Adipose tissue (tissue), 3 donors: ENCODE measurements at regions not wholly inside any gene's neighbourhood (a gene's known extent, or its start where the extent isn't known, plus 50 kb on each side); places are given as distances from the start of the nearest gene placed in this dataset.

Experiments
- H3K27ac ChIP-seq: one replicate; pipeline ENCODE4 v1.5.1; 2013; ENCODE audit warnings: low read depth, low read length
- WGBS, 3 donors: extraction: QIAGEN DNeasy Blood & Tissue Kit; methylation state at CpG; one replicate each; pipeline ENCODE4 v1.1.7; 2013; 5-methylcytosine and 5-hydroxymethylcytosine counted together
- donor health status: healthy with polysubstance abuse.
- donor health status: Bipolar disorder and iron deficiency.
- donor health status: healthy.

DNA sequence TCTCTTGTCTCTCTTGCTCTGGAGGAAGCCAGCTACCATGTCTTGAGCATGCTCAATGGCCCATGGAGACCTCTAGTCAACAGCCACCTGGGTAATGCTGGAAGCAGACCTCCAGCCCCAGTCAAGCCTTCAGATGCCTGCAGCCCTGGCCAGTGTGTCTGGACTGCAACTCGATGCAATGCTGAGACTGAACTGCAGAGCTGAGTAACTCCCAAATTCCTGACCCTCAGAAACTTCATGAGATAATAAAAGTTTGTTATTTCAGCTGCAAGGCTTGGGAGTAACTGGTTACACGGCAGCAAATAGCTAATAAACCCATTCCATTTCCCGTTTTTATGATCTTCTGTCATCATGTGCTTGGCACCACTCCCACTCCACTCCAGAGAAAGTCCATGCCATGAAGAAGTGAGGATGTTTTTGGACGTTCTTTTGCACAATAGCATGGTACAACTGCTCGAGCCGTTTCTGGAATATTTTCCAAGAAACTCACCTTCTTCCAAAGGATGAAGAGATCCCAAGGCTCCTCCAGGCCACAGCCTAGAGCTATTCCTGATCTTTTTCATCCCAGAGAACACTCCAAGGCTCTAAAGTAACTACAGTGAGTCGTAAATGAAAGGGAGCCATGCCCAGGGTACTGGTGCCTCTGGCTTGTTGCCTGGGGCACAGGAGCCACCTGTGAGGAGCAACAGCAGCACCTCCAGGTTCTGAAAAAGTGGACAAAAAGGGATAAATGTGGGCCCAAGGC, 72.0 kb upstream of the KLF13 start:
- H3K27ac ChIP-seq = no peak overlapping the region
- 45 to 73% (median 56%) methylated on average over 7 of the region's 7 CpGs for WGBS, 3 donors

DNA sequence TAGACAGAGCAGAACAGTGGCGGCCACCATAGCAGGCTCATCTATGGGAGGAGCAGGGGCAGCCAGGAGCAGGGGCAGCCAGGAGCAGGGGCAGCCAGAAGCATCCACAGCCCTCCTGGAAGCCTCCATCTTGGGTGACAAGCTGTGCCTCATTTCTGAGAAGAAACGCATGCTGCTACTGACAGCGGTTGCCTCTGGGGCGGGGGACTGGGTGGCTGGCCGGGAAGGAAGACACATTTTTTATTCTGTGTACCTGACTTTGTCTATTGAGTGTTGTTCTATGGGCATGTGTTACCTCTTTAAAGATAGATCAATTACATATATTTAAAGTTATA, 71.5 kb upstream of the KLF13 start:
- WGBS, 3 donors = 91 to 98% (median 92%) methylated on average over 5 of the region's 5 CpGs
- no peak overlapping the region for H3K27ac ChIP-seq

DNA sequence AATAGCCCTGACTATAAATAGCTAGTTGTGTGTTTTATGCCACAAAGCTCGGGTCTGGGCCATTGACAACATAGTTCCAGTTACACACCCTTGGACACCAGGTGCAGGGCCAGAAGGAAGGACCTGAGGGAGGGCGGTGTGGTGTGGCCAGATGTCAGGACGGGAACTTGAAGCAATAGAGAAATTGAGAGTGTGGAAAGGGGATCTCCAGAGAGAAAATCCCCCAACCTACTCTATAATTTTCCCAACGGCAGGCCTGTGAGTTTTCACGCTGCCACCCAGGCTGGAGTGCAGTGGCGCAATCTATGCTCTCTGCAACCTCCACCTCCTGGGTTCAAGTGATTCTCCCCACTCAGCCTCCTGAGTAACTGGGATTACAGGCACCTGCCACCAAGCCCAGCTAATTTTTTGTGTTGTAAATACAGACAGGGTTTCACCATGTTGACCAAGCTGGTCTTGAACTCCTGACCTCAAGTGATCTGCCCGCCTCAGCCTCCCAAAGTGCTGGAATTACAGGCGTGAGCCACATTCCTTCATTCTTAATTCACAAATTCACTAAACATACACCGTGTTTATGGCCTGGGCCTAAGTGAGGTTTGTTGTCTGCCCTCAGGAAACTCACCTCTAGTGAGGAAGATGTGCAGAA, 70.8 kb upstream of the KLF13 start:
- WGBS, 3 donors = 70 to 81% (median 71%) methylated on average over 9 of the region's 9 CpGs
- no peak overlapping the region for H3K27ac ChIP-seq

DNA sequence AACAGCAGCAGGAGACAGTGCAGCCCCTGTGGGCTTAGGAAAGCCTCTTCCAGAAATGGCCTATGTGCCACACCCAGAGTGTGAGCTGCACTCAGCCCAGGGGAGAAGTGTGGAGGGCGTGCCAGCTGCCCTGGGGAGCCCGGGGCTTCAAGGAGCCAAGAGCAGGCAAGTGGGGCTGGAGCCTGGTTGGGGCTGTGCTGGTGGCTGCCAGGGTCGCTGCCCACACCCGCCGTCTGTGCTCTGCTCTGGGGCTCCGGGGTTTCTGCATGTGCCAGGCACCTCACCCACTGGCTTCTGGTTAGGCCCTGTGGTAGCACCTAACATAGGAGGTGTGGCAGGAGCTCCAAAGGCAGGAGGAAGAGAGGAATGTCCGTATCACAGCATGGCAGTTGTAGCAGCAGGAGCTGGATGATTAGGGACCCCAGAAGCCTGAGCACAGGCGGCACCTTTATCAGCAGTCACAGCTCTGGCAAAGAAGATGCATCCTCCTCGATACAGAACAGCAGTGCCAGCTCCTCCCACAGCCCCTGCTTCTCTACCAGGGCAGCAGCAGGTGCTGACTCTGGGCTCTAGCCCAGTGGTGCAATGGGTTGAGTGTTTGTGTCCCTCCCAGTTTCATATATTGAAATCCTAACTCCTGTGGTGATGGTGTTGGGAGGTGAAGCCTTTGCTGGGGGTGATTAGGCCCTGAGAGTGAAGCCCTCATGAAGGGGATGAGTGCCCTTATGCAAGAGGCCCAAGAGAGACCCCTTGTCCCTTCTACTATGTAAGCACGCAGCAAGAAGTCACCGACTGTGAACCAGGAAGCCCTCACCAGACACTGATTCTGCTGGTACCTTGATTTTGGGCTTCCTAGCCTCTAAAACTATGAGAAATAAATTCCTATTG, 70.0 kb upstream of the KLF13 start:
- 78 to 88% (median 80%) methylated on average over 11 of the region's 11 CpGs for WGBS, 3 donors
- no peak overlapping the region for H3K27ac ChIP-seq

DNA sequence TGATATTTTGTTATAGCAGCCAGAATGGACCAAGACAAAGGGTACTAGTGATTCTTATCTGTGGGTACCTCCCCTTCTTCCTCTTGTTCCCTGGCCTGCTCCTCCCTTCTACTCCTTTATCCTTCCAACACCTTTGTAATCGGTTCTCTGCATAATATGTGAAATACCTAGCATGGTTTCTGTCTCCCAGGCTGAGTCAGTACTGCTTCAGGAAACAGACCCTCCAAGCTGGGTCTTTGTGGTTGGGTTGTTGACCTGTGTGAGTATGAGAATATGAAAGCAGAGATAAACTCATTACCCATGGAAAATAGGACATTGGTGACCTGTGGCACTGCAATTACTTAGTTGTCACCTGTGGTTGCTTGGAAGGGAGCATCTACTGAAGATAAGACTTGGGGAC, 69.3 kb upstream of the KLF13 start:
- 42 to 67% (median 54%) methylated on average over 1 of the region's 1 CpG for WGBS, 3 donors
- no peak overlapping the region for H3K27ac ChIP-seq

DNA sequence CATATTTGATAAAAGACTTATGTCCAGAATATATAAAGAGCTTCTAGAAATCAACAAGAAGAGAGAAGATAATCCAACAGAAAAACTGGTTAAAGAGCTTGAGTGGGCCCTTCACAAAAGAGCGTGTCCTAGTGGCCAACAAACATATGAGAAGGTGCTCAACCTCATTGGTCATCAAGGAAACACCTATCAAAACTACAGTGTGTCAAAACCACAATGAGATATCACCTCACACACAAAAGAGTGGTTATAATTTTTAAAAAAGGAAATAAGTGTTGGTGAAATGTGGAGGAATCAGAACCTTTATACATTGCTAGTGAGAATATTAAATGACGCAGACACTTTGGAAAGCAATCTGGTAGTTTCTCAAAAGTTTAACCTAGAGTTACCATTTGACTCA, 68.4 kb upstream of the KLF13 start:
- H3K27ac ChIP-seq = no peak overlapping the region
- WGBS, 3 donors = 92 to 95% (median 94%) methylated on average over 2 of the region's 2 CpGs

DNA sequence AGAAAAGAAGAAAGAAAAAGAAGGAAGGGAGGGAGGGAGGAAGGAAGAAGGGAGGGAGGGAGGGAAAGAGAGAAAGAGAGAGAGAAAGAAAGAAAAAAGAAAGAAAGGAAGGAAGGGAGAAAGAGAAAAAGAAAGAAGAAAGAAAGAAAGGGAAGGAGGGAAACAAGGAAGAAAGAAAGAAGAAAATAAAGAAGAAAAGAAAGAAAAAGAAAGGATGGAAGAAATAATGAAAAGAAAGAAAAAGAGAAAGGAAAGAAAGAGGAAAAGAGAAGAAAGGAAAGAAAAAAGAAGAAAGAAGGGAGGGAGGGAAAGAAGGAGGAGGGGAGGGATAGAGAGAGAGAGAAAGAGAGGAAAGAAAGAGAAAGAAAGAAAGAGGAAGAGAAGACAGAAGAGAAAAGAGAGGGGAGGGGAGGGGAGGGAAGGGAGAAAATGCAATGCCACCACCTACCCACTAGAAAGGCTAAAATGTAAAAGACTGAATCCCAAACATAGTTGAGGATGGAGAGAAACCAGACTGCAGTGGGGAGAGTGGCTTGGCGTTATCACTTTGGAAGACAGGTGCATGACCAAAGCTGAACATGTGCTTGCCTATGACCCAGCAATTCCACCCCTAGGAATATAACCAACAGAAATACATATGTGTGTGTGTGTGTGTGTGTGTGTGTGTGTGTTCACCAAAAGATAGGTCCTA, 66.9 kb upstream of the KLF13 start:
- H3K27ac ChIP-seq = no peak overlapping the region
- WGBS, 3 donors = 82 to 88% (median 85%) methylated on average over 1 of the region's 1 CpG

DNA sequence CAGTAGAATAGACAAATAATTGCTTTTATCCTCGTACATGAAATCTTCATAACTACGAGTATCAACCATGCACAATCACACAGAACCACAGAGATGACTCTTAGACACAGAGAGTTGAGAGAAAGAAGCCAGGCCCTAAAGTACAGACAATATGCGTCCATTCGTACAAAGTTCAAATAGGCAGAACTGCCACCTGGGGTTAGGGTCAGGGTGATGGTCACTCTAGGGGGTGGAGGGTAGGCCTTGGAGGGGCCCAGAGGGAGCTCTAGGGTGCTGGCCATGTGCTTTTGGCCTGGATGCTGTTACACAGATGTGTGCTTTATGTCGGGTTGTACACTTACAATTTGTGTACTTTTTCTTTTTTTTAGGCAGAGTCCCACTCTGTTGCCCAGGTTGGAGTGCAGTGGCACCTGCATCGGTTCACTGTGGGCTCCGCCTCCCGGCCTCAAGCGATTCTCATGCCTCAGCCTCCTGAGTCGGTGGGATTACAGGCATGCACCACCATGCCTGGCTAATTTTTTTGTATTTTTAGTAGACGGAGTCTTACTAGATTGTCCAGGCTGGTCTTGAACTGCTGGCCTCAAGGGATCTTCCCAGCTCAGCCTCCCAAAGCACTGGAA, 65.9 kb upstream of the KLF13 start:
- WGBS, 3 donors = 91 to 96% (median 95%) methylated on average over 11 of the region's 11 CpGs
- H3K27ac ChIP-seq = no peak overlapping the region

DNA sequence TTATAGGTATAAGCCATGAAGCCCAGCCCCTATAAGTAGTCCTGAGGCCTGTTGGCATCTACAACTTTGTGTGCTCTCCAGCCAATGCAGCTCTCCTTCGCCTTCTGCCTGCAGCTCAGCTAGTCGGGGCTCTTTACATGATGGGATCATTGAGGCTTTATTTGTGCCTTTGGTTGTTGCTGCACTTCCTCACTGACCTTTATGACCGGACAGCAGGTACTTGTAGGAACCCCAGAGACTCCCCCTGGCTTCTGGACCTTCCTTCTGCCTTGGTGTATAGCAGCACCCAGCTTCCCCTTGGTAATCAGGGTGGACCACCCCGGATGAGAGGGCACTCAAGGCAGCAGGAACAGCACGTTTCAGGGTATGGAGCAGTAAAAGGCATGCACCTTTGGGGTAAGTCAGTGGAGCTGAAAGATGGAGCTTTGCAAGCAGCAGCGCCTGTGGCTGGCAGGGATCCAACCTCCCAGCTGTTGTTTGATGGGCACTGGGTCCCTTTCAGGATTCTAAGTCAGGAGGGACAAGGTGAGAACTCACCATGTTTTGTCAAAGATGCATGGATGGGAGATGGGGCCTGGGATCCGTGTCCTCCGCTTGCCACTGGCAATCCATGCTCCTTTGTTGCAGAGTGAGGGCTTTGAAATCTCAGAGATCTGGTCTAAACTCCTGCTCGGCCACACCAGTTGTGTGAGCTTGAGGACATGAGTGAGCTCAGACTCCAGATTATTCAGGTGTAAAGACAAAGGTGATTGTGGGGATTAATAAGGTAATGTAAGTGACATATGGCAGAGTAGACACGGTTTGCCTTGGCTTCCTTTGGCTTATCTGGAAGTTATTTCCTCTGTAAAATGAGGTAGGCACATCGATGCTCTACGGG, 65.1 kb upstream of the KLF13 start:
- 84 to 88% (median 85%) methylated on average over 12 of the region's 12 CpGs for WGBS, 3 donors
- no peak overlapping the region for H3K27ac ChIP-seq

DNA sequence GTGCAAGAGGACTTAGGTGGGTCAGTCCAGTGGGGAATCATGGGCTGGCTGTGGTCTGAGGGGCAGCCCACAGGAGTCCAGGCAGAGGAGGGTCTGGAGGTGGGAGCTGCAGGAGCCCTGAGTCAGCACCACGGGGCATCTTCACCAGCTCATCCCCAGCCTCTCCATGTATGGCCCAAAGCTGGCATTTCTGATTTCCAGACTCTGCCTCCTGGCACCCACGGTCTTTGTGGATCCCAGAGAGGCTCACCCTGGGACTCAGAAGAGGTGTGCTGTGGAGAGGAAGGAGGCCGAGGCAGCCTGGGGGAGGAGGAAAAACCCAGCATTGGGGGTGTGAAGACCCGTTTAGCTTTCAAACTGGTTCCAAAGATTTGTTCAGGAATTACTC, 64.5 kb upstream of the KLF13 start:
- 86 to 97% (median 88%) methylated on average over 4 of the region's 4 CpGs for WGBS, 3 donors
- no peak overlapping the region for H3K27ac ChIP-seq

DNA sequence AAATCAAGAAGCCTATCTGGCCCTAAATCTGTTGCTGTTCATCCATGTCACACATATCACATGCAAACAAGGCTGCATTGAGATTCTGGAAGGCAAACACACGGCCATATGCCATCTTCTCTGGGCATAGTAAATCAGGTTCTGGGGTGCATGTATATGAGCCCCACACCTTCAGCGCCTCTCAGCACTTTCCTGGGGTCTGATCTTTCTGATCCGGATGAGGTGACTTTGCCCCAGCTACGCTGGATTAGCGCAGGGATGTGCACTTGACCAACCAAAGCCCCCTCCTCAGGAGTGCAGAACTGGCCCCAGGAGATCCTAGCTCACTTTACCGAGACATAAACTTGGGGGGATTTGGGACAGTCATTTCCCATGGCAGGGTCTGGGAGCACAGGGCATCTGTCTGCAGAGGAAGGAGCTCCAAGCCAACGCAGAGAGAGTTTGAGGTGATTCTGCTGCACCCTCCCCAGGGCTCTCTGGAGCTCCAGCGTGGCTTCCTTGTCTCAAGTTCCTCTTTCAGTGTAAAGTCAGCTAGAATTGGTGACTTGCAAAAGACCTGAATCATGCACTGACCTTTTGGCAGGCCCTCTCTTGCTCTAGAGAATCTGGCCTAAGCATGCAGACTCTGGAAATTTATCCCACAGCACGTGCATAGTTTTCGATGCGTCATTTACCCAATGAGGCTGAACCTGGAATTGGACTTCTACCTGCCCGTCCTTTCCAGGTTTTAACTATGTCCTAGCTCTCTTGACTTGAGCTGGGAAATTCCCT, 63.5 kb upstream of the KLF13 start:
- 64 to 85% (median 67%) methylated on average over 12 of the region's 12 CpGs for WGBS, 3 donors

DNA sequence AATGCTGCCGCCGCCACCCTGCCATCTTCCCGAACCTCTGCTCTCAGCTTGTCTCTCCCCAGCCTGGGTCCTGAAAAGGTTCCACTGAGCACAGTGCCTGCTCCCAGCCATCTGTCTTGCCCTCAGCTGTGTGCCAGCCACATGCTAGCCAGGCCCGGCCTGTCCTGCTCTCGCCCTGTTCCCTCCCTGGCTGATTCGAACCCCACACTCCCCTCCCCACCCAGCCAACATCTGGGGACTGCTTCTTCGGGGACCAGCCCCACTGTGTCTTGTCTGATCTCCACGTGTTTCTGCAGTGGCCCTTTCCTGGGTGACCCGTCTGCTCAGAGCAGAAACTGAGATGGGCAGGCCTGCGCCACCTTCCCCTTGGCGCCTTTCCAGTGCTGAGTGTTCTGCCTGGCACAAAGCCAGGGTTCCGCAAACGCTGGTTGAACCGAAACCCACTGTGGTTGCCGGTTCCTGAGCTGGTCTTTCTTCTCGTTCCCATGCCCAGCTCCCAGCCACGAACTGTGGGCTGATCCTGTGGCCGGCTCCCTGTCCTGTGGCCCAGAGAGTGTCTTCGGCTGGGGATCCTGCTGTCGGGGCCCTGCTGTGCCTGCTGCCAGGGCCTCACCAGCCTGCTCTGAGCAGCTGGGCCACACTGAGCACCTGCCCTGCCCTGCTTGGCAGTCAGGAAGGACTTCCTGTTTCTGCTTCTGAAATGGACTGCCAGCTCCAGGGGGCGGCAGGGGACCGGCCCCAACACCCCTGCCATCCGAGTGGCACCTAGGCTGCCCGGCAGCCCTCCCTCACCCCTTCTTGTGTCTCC, 62.7 kb upstream of the KLF13 start:
- H3K27ac ChIP-seq = no peak overlapping the region
- WGBS, 3 donors = 37 to 52% (median 42%) methylated on average over 24 of the region's 24 CpGs

More for the DNA sequence above, 63.5 kb upstream of the KLF13 start:
- peak overlapping the region; percentile 34 for H3K27ac ChIP-seq

DNA sequence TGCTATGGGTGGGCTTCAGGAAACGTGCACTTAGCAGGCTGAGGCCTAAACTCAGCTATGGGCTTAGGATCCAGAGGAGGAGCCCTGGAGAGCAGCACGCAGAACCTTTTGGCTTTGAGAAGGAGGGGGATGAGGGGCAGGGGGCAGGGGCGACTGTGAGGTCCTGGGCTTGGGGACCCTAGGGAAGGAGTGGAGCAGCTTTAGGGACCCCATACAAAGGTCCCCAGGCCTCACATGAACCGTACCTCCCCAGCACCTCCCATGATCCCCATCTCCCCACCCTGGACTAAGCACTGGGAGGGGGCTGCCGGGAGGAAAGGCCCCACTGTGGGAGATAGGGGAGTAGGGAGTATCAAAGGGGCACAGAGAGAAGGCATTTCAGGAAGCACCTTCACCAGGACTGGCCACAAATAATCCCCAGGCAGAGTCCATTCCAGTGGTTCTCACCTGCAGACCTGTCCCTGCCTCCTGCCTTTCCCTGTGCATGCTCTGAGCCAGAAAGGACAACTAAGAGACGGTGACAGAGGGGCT, 62.0 kb upstream of the KLF13 start:
- WGBS, 3 donors = 68 to 90% (median 68%) methylated on average over 6 of the region's 6 CpGs
- H3K27ac ChIP-seq = no peak overlapping the region

DNA sequence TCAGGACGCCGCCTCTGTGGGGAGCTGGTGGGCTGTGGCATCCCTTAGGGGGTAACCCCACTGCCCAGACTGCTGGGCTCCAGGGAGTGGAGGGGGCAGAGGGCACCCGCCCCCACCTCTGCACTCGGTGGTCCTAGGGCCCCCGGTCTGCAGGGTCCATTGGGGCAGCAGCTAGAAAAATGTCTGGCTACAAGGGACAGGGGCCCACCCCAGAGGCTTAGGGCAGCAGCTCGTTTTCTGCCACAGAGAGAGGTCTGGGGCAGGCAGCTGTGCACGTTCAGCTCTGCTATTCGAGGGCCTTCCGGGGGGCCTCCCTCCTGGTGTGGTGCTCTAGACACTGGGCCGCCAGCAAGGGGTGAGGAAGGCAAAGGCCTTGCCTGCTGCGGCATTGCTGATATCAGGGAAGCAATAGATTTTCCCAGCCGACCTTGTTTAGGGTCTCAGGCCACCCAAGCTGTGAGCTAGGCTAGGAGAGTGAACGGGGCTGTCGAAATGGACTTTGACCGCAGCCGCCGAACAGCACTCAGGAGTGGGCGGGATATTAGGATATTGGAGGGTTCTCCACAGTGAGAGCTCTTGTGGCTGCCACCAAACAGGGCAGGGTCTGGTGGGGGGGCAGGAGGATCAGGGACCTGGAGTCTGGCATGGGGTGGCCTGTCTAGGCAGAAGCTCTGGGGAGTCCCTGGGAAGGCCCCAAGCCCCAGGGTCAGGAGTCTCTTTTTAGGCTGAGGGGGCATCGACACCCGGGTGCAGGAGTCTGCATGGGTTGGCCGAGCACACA, 61.4 kb upstream of the KLF13 start:
- H3K27ac ChIP-seq = no peak overlapping the region
- 69 to 77% (median 71%) methylated on average over 21 of the region's 21 CpGs for WGBS, 3 donors
